ENCODE measurements at regions not wholly inside any gene's neighbourhood (a gene's known extent, or its start where the extent isn't known, plus 50 kb on each side); places are given as distances from the start of the nearest gene placed in this dataset.

GRCh38 chr14:38758661-38759060 is 344.4 kb downstream of the SEC23A start (continued):
- TF ChIP-seq THRA (IDR thresholded peaks at IDR 0.05) (no peak), HEY1 (CRISPR knock-in tag; IDR thresholded peaks at IDR 0.05; ENCODE audit: borderline replicate concordance) (no peak), ZNF280A (IDR thresholded peaks at IDR 0.05; ENCODE audit: low read depth, partially characterized antibody) (no peak), NFXL1 (CRISPR knock-in tag; IDR thresholded peaks at IDR 0.05) (no peak), SMC3 (conservative IDR thresholded peaks at IDR 0.05; ENCODE audit: insufficient read depth, low read depth, low read length) (no peak), MAFF (IDR thresholded peaks at IDR 0.05; ENCODE audit: low read length) (no peak)

GRCh38 chr14:38755036-38755435 is 348.0 kb downstream of the SEC23A start:
- no peak overlapping the region for H3K27ac ChIP-seq (ENCODE audit: extremely low read depth, low read depth, low read length)
- no peaks in the 10 kb centered on the region for H3K4me1 ChIP-seq (replicated peaks in 1 of 2; ENCODE audit: control insufficient read depth in 2 of 2, insufficient read depth in 2 of 2, low read length in 2 of 2)
- no peak overlapping the region for H2AFZ ChIP-seq (ENCODE audit: low read depth, low read length)
- DNase-seq (ENCODE audit: extremely low read depth in 1 of 4, low spot score in 3 of 4) (no peak), FAIRE-seq (no peak), ATAC-seq (no peak)
- no peaks in the 10 kb centered on the region for H3K27me3 ChIP-seq (ENCODE audit: control insufficient read depth in 2 of 2, insufficient read depth in 2 of 2, low read length in 2 of 2)
- H3K4me3 ChIP-seq = no peak overlapping the region
- ChIA-PET POLR2A (no interaction called here), CTCF (ENCODE audit: low intra/inter-chr PET ratio) (no interaction called here)
- BruUV-seq (replicated peaks) = no TSS peak
- H3K4me2 ChIP-seq (ENCODE audit: insufficient read depth, low read length) = no peak overlapping the region
- no peaks in the 10 kb centered on the region for H3K36me3 ChIP-seq (ENCODE audit: control insufficient read depth, insufficient read depth, low read length)
- H3K9me1 ChIP-seq (ENCODE audit: control insufficient read depth, insufficient read depth, low read length) = no peaks in the 10 kb centered on the region
- H4K20me1 ChIP-seq (replicated peaks; ENCODE audit: control insufficient read depth, insufficient read depth, low read length) = no peaks in the 10 kb centered on the region
- intact Hi-C loops (cut with micrococcal nuclease) = no loop called here
- H3K9ac ChIP-seq (ENCODE audit: insufficient read depth in 1 of 2, low read depth in 2 of 2, low read length in 2 of 2) = no peak overlapping the region
- H3K79me2 ChIP-seq (ENCODE audit: control insufficient read depth, insufficient read depth, low read length) = no peaks in the 10 kb centered on the region
- in situ Hi-C loops (cut with MboI) = no loop called here
- H3K9me3 ChIP-seq (replicated peaks; ENCODE audit: control insufficient read depth, insufficient read depth, low read depth, low read length) = no peaks in the 10 kb centered on the region
- 3% methylated on average over 3 of the region's 3 CpGs for WGBS (ENCODE audit: insufficient coverage, low coverage, missing lambda C conversion rate)
- no peak for TF ChIP-seq RBM17 (IDR thresholded peaks at IDR 0.05; ENCODE audit: borderline replicate concordance, low read depth, low read length)
- no peak for TF ChIP-seq STAG1 (CRISPR knock-in tag; IDR thresholded peaks at IDR 0.05; ENCODE audit: borderline replicate concordance)
- TF ChIP-seq ZNF431 (CRISPR knock-in tag; IDR thresholded peaks at IDR 0.05) = no peak
- no peak for TF ChIP-seq PHF21A (IDR thresholded peaks at IDR 0.05; ENCODE audit: borderline replicate concordance, low read depth)
- no peak for TF ChIP-seq SAP30 (IDR thresholded peaks at IDR 0.05; ENCODE audit: borderline replicate concordance, insufficient read depth, low read depth, low read length, poor library complexity, severe bottlenecking)
- TF ChIP-seq ATF6 (CRISPR knock-in tag; IDR thresholded peaks at IDR 0.05) = no peak
- no peak for TF ChIP-seq TOE1 (IDR thresholded peaks at IDR 0.05; ENCODE audit: borderline replicate concordance)
- TF ChIP-seq TOE1 (CRISPR knock-in tag; IDR thresholded peaks at IDR 0.05; ENCODE audit: borderline replicate concordance, low read depth) = no peak
- TF ChIP-seq CREB1 (IDR thresholded peaks at IDR 0.05) = no peak
- TF ChIP-seq CREB1 (CRISPR knock-in tag; IDR thresholded peaks at IDR 0.05) = no peak
- TF ChIP-seq ZNF280B (CRISPR knock-in tag; IDR thresholded peaks at IDR 0.05) = no peak
